ENCODE measurements at regions not wholly inside any gene's neighbourhood (a gene's known extent, or its start where the extent isn't known, plus 50 kb on each side); places are given as distances from the start of the nearest gene placed in this dataset.

DNA sequence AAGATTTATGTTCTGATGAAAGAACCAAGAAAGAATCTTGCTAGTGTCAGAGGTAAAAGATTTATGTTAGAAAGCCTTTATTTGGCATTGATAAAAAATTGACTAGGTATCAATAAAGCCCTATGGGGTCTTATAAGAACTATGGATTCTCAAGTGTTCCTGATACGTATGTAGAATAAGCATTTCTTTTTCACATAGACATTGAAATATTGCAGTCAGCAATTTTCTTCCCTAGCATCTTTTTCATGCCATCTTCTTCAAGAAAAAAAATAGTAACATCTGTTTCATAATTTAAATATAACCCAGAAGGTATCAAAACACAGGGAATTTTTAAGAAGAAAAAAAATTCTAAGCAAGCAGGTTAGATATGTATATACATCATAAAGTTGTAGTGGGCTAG lies 230.6 kb downstream of the CENPW start:
- no peaks in the 10 kb centered on the region for H3K27me3 Mint-ChIP-seq (ENCODE audit: insufficient read depth, low read depth, poor library complexity)

DNA sequence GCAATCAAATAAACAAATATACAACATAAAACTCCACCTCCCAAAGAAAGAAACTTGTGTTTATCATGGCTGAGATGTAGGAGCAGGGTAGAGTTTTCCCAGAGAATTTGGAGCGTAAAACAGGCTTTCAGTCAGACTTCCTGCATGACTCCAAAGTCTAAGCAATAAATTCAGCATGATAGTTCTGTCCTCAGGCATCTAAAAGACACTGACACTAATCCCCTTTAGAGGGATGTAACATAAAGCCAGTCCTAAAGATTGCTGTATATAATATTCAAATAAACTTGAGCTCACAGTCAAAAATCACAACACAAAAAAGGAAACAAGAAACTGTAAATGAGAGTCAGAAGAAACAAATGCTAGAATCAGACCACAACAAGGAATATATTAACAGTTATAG lies 234.4 kb downstream of the CENPW start:
- Histone ChIP-seq H3K79me2 (replicated peaks; ENCODE audit: insufficient read depth) (no peaks in the 10 kb centered on the region), H2AFZ (no peak overlapping the region), H3K4me2 (no peak overlapping the region), H3F3A (replicated peaks; ENCODE audit: low read depth) (no peaks in the 10 kb centered on the region), H3K27ac (ENCODE audit: low read depth) (no peak overlapping the region), H3K9me2 (ENCODE audit: insufficient read depth) (no peaks in the 10 kb centered on the region), H4K20me1 (replicated peaks; ENCODE audit: insufficient read depth) (no peaks in the 10 kb centered on the region; the same call in 1 of the 2 replicates), H3K4me3 (no peak overlapping the region), H3K36me3 (ENCODE audit: insufficient read depth) (no peaks in the 10 kb centered on the region), H3K4me1 (ENCODE audit: insufficient read depth) (no peaks in the 10 kb centered on the region), H3K27me3 (ENCODE audit: insufficient read depth) (no peaks in the 10 kb centered on the region)
- DNase-seq (ENCODE audit: low spot score) = no peak
- Mint-ChIP-seq H3K9me3 (no peaks in the 10 kb centered on the region), H3K4me1 (no peaks in the 10 kb centered on the region), H3K4me3 (no peak overlapping the region), H3K27ac (no peak overlapping the region), H3K27me3 (ENCODE audit: insufficient read depth, low read depth, poor library complexity) (no peaks in the 10 kb centered on the region), H3K36me3 (ENCODE audit: low read depth) (no peaks in the 10 kb centered on the region)
- no peak for ATAC-seq
- TF ChIP-seq NANOG (IDR thresholded peaks at IDR 0.05; ENCODE audit: borderline replicate concordance) = no peak
- no peak for TF ChIP-seq JUNB (IDR thresholded peaks at IDR 0.05; ENCODE audit: unreplicated experiment)

More for the DNA sequence above, 230.6 kb downstream of the CENPW start:
- Histone ChIP-seq H3K27me3 (ENCODE audit: insufficient read depth) (no peaks in the 10 kb centered on the region), H3K36me3 (ENCODE audit: insufficient read depth) (no peaks in the 10 kb centered on the region), H3K79me2 (replicated peaks; ENCODE audit: insufficient read depth) (no peaks in the 10 kb centered on the region), H2AFZ (no peak overlapping the region), H4K20me1 (replicated peaks; ENCODE audit: insufficient read depth) (no peaks in the 10 kb centered on the region), H3K4me2 (no peak overlapping the region), H3K27ac (ENCODE audit: low read depth) (no peak overlapping the region), H3F3A (replicated peaks; ENCODE audit: low read depth) (no peaks in the 10 kb centered on the region), H3K4me3 (no peak overlapping the region), H3K4me1 (ENCODE audit: insufficient read depth) (no peaks in the 10 kb centered on the region), H3K9me2 (ENCODE audit: insufficient read depth) (no peaks in the 10 kb centered on the region)
- no peak for ATAC-seq
- H3K4me1 Mint-ChIP-seq = no peaks in the 10 kb centered on the region
- no peaks in the 10 kb centered on the region; the same call in 2 of the 3 replicates for H3K9me3 Mint-ChIP-seq
- DNase-seq (ENCODE audit: low spot score) = no peak
- no peak overlapping the region for H3K27ac Mint-ChIP-seq
- TF ChIP-seq POLR2AphosphoS5 (IDR thresholded peaks at IDR 0.05; ENCODE audit: low read depth) = no peak
- no peak for TF ChIP-seq CREB1 (CRISPR knock-in tag; IDR thresholded peaks at IDR 0.05; ENCODE audit: low read depth)
- no peak for TF ChIP-seq EZH2 (IDR thresholded peaks at IDR 0.05; ENCODE audit: low read depth, unreplicated experiment)
- no peak for TF ChIP-seq ZNF114 (CRISPR knock-in tag; IDR thresholded peaks at IDR 0.05)
- TF ChIP-seq JUNB (IDR thresholded peaks at IDR 0.05; ENCODE audit: unreplicated experiment) = no peak
- TF ChIP-seq, protein P1, sequence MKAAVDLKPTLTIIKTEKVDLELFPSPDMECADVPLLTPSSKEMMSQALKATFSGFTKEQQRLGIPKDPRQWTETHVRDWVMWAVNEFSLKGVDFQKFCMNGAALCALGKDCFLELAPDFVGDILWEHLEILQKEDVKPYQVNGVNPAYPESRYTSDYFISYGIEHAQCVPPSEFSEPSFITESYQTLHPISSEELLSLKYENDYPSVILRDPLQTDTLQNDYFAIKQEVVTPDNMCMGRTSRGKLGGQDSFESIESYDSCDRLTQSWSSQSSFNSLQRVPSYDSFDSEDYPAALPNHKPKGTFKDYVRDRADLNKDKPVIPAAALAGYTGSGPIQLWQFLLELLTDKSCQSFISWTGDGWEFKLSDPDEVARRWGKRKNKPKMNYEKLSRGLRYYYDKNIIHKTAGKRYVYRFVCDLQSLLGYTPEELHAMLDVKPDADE (IDR thresholded peaks at IDR 0.05) = no peak
- no peak for TF ChIP-seq EZH2phosphoT487 (IDR thresholded peaks at IDR 0.05; ENCODE audit: unreplicated experiment)
- no peaks in the 10 kb centered on the region for H3K36me3 Mint-ChIP-seq (ENCODE audit: low read depth)
- no peak overlapping the region for H3K4me3 Mint-ChIP-seq

DNA sequence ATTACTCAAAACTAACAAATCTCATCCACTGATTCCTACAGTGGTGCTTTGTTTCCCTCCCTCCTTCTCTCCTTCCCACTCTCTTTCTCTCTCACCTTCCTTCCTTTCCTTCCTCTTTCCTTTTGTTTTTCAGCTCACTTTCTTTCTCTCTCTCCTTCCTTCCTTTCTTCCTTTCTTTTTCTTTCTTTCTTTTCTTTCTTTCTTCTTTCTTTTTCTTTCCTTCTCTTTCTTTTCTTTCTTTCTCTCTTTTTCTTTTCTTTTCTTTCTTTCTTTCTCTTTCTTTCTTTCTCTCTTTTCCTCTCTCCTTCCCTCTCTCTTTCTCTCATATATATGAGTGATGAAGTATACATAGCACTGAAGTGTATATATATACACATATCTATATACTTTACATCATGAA lies 241.4 kb downstream of the CENPW start:
- Histone ChIP-seq H4K20me1 (replicated peaks; ENCODE audit: insufficient read depth) (no peaks in the 10 kb centered on the region; the same call in 1 of the 2 replicates), H3K4me2 (no peak overlapping the region), H2AFZ (no peak overlapping the region), H3K27ac (ENCODE audit: low read depth) (no peak overlapping the region), H3K27me3 (ENCODE audit: insufficient read depth) (no peaks in the 10 kb centered on the region), H3K36me3 (ENCODE audit: insufficient read depth) (no peaks in the 10 kb centered on the region), H3K4me1 (ENCODE audit: insufficient read depth) (no peaks in the 10 kb centered on the region), H3F3A (replicated peaks; ENCODE audit: low read depth) (no peaks in the 10 kb centered on the region), H3K79me2 (replicated peaks; ENCODE audit: insufficient read depth) (no peaks in the 10 kb centered on the region), H3K9me2 (ENCODE audit: insufficient read depth) (no peaks in the 10 kb centered on the region), H3K4me3 (no peak overlapping the region)
- Mint-ChIP-seq H3K27ac (no peak overlapping the region), H3K4me3 (no peak overlapping the region), H3K9me3 (no peaks in the 10 kb centered on the region), H3K27me3 (ENCODE audit: insufficient read depth, low read depth, poor library complexity) (no peaks in the 10 kb centered on the region), H3K4me1 (no peaks in the 10 kb centered on the region), H3K36me3 (ENCODE audit: low read depth) (no peaks in the 10 kb centered on the region)
- ATAC-seq (no peak), DNase-seq (ENCODE audit: low spot score) (no peak)
- TF ChIP-seq STAT1 (IDR thresholded peaks at IDR 0.05; ENCODE audit: unreplicated experiment) = no peak
- TF ChIP-seq, protein P2, sequence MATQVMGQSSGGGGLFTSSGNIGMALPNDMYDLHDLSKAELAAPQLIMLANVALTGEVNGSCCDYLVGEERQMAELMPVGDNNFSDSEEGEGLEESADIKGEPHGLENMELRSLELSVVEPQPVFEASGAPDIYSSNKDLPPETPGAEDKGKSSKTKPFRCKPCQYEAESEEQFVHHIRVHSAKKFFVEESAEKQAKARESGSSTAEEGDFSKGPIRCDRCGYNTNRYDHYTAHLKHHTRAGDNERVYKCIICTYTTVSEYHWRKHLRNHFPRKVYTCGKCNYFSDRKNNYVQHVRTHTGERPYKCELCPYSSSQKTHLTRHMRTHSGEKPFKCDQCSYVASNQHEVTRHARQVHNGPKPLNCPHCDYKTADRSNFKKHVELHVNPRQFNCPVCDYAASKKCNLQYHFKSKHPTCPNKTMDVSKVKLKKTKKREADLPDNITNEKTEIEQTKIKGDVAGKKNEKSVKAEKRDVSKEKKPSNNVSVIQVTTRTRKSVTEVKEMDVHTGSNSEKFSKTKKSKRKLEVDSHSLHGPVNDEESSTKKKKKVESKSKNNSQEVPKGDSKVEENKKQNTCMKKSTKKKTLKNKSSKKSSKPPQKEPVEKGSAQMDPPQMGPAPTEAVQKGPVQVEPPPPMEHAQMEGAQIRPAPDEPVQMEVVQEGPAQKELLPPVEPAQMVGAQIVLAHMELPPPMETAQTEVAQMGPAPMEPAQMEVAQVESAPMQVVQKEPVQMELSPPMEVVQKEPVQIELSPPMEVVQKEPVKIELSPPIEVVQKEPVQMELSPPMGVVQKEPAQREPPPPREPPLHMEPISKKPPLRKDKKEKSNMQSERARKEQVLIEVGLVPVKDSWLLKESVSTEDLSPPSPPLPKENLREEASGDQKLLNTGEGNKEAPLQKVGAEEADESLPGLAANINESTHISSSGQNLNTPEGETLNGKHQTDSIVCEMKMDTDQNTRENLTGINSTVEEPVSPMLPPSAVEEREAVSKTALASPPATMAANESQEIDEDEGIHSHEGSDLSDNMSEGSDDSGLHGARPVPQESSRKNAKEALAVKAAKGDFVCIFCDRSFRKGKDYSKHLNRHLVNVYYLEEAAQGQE (IDR thresholded peaks at IDR 0.05; ENCODE audit: unreplicated experiment) = no peak
- no peak for TF ChIP-seq ZNF331 (CRISPR knock-in tag; IDR thresholded peaks at IDR 0.05; ENCODE audit: low read depth)
- no peak for TF ChIP-seq ZNF114 (CRISPR knock-in tag; IDR thresholded peaks at IDR 0.05)
- TF ChIP-seq CREB1 (CRISPR knock-in tag; IDR thresholded peaks at IDR 0.05; ENCODE audit: low read depth) = no peak
- no peak for TF ChIP-seq JUNB (IDR thresholded peaks at IDR 0.05; ENCODE audit: unreplicated experiment)
- no peak for TF ChIP-seq EZH2phosphoT487 (IDR thresholded peaks at IDR 0.05; ENCODE audit: unreplicated experiment)
